ENCODE measurements at regions not wholly inside any gene's neighbourhood (a gene's known extent, or its start where the extent isn't known, plus 50 kb on each side); places are given as distances from the start of the nearest gene placed in this dataset.

GRCh38 chr2:103809941-103810441, 1043.9 kb upstream of the POU3F3 start:
- no peak for DNase-seq (ENCODE audit: low read depth in 4 of 4, low spot score in 2 of 4)

- no peak for DNase-seq (ENCODE audit: low read depth in 4 of 4, low spot score in 2 of 4)
Observed at GRCh38 chr2:103810875-103811274, 1043.0 kb upstream of the POU3F3 start.

- no peak for DNase-seq (ENCODE audit: low read depth in 4 of 4, low spot score in 2 of 4)
Observed at GRCh38 chr2:103814016-103814415, 1039.9 kb upstream of the POU3F3 start.

- DNase-seq (ENCODE audit: low read depth in 4 of 4, low spot score in 2 of 4), result no peak
Observed at GRCh38 chr2:103815731-103816130, 1038.2 kb upstream of the POU3F3 start.

GRCh38 chr2:103817746-103818145, 1036.2 kb upstream of the POU3F3 start:
- DNase-seq (ENCODE audit: low read depth in 4 of 4, low spot score in 2 of 4), result no peak

GRCh38 chr2:103818176-103818575, 1035.7 kb upstream of the POU3F3 start:
- no peak for DNase-seq (ENCODE audit: low read depth in 4 of 4, low spot score in 2 of 4)

GRCh38 chr2:103819599-103819998, 1034.3 kb upstream of the POU3F3 start:
- no peak for DNase-seq (ENCODE audit: low read depth in 4 of 4, low spot score in 2 of 4)

GRCh38 chr2:103823847-103824246, 1030.1 kb upstream of the POU3F3 start:
- DNase-seq (ENCODE audit: low read depth in 4 of 4, low spot score in 2 of 4), result no peak

GRCh38 chr2:103847276-103847675, 1006.6 kb upstream of the POU3F3 start:
- DNase-seq (ENCODE audit: low read depth in 4 of 4, low spot score in 2 of 4), result no peak

GRCh38 chr2:103859238-103859637, 994.7 kb upstream of the POU3F3 start:
- DNase-seq (ENCODE audit: low read depth in 4 of 4, low spot score in 2 of 4), result no peak

GRCh38 chr2:103860016-103860415, 993.9 kb upstream of the POU3F3 start:
- DNase-seq (ENCODE audit: low read depth in 4 of 4, low spot score in 2 of 4), result no peak

- DNase-seq (ENCODE audit: low read depth in 4 of 4, low spot score in 2 of 4), result no peak
Observed at GRCh38 chr2:103868396-103868795, 985.5 kb upstream of the POU3F3 start.

GRCh38 chr2:103873716-103874351, 980.1 kb upstream of the POU3F3 start:
- DNase-seq (ENCODE audit: low read depth in 4 of 4, low spot score in 2 of 4), result peak in 1 of 4 donors; percentile 2

- DNase-seq (ENCODE audit: low read depth in 4 of 4, low spot score in 2 of 4), result no peak
Observed at GRCh38 chr2:103875131-103875530, 978.8 kb upstream of the POU3F3 start.

GRCh38 chr2:103875531-103875930, 978.4 kb upstream of the POU3F3 start:
- DNase-seq (ENCODE audit: low read depth in 4 of 4, low spot score in 2 of 4), result no peak

GRCh38 chr2:103876611-103877010, 977.3 kb upstream of the POU3F3 start:
- no peak for DNase-seq (ENCODE audit: low read depth in 4 of 4, low spot score in 2 of 4)

GRCh38 chr2:103879101-103879500, 974.8 kb upstream of the POU3F3 start:
- DNase-seq (ENCODE audit: low read depth in 4 of 4, low spot score in 2 of 4), result no peak

- no peak for DNase-seq (ENCODE audit: low read depth in 4 of 4, low spot score in 2 of 4)
Observed at GRCh38 chr2:103880081-103880834, 973.7 kb upstream of the POU3F3 start.

- DNase-seq (ENCODE audit: low read depth in 4 of 4, low spot score in 2 of 4), result no peak
Observed at GRCh38 chr2:103887625-103888024, 966.3 kb upstream of the POU3F3 start.

- no peak for DNase-seq (ENCODE audit: low read depth in 4 of 4, low spot score in 2 of 4)
Observed at GRCh38 chr2:103896182-103896581, 957.7 kb upstream of the POU3F3 start.

GRCh38 chr2:103898561-103898960, 955.4 kb upstream of the POU3F3 start:
- DNase-seq (ENCODE audit: low read depth in 4 of 4, low spot score in 2 of 4), result no peak

- DNase-seq (ENCODE audit: low read depth in 4 of 4, low spot score in 2 of 4), result no peak
Observed at GRCh38 chr2:103902347-103902746, 951.6 kb upstream of the POU3F3 start.
